ENCODE measurements at regions not wholly inside any gene's neighbourhood (a gene's known extent, or its start where the extent isn't known, plus 50 kb on each side); places are given as distances from the start of the nearest gene placed in this dataset.

DNA sequence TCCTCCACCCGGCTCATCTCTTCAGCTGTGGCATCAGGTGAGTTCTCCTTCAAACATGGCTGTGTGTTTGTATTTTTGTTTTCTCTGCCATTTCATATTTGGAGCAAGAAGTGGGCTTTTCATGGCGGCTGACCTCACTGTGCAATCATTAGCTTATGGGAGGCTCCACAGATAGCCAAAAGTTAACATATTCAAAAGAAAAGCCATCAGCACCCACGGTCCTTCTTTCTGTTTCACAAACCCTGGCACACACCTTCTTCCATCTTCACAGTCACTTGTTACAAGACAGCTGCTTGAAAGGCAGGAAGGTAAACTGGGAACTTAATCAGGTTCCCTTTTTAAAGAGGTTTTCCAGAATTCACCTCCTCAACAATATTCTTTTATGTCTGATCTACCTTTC, 69.3 kb upstream of the ATP12A start:
- no peaks in the 10 kb centered on the region for H3K27me3 Mint-ChIP-seq (ENCODE audit: low read depth)
- H3K4me1 Mint-ChIP-seq (ENCODE audit: low read depth) = peaks cover 15% of the 10 kb centered on the region
- DNase-seq (ENCODE audit: low spot score) = no peak
- no peak overlapping the region for H3K4me3 Mint-ChIP-seq (ENCODE audit: low read depth)
- no peaks in the 10 kb centered on the region for H3K9me3 Mint-ChIP-seq
- H3K36me3 Mint-ChIP-seq (ENCODE audit: low read depth) = no peaks in the 10 kb centered on the region
- no peak overlapping the region for H3K27ac Mint-ChIP-seq
- intact Hi-C loops (cut with micrococcal nuclease) = no loop called here

DNA sequence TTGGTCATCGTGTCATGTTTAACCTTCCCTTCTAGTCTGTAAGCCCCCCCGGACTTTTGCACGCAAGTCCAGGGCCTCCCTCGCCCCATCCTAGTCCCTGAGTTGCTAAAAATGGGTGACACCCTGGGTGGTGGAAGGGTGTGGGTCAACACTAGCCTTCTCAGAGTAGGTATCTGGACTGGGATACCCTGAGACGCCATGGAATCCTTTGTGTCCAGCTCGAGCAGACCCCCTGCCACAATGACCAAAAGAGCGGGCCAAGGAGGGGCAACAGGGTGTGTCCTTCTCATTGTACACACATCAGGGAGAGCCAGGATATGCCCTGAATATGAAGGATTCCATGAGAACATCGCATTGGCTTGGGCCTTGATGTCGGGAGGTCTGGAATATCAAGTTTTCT, 67.5 kb upstream of the ATP12A start:
- intact Hi-C loops (cut with micrococcal nuclease) = no loop called here
- Mint-ChIP-seq H3K4me3 (ENCODE audit: low read depth) (no peak overlapping the region), H3K36me3 (ENCODE audit: low read depth) (no peaks in the 10 kb centered on the region), H3K27me3 (ENCODE audit: low read depth) (no peaks in the 10 kb centered on the region), H3K27ac (no peak overlapping the region), H3K9me3 (no peaks in the 10 kb centered on the region), H3K4me1 (ENCODE audit: low read depth) (peaks cover 17% of the 10 kb centered on the region)
- no peak for DNase-seq (ENCODE audit: low spot score)

DNA sequence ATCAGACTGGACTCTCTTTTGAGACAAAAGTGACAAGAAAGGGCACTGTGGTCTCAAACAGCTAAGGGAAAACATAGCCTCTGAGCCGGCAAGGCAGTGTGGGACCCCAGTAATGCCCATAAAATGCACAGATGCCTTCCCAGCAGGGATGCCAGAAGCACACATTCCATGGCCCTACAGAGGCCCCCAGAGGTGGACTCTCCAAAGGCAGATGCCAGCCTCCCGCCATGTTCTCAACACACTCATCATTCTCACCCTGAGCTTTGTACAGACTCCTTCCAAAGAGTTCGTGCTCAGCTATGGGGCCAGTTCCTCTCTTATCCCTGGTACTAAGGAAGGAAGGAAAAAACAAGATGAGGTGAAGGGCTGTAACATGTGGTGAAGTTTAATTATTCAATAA, 67.1 kb upstream of the ATP12A start:
- DNase-seq (ENCODE audit: low spot score) = no peak
- Mint-ChIP-seq H3K27me3 (ENCODE audit: low read depth) (no peaks in the 10 kb centered on the region), H3K4me3 (ENCODE audit: low read depth) (no peak overlapping the region), H3K27ac (no peak overlapping the region), H3K36me3 (ENCODE audit: low read depth) (no peaks in the 10 kb centered on the region), H3K4me1 (ENCODE audit: low read depth) (peaks cover 21% of the 10 kb centered on the region), H3K9me3 (no peaks in the 10 kb centered on the region)
- intact Hi-C loops (cut with micrococcal nuclease) = no loop called here

DNA sequence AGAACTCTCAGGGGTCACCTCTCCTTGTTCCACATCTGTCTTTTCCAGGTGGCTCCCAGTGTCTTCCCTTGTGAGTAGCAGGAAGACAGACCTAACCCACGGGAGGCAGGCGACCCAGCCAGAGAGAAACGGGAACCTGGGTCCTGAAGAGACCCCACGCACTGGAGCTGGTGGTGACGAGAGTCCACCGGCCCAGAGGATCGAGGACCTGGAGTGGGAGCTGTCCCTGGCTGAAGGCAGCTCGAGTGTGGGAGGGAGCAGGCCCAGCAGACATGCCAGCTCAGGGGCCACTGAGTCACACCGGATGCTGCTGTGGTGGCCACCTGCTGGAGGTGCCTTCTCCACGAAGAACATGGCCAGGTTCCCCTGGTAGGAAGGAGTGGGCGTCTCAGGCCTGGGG, 66.5 kb upstream of the ATP12A start:
- Mint-ChIP-seq H3K4me1 (ENCODE audit: low read depth) (peaks cover 27% of the 10 kb centered on the region), H3K27ac (no peak overlapping the region), H3K27me3 (ENCODE audit: low read depth) (no peaks in the 10 kb centered on the region), H3K9me3 (no peaks in the 10 kb centered on the region), H3K4me3 (ENCODE audit: low read depth) (no peak overlapping the region), H3K36me3 (ENCODE audit: low read depth) (no peaks in the 10 kb centered on the region)
- no peak for DNase-seq (ENCODE audit: low spot score)
- intact Hi-C loops (cut with micrococcal nuclease) = no loop called here

DNA sequence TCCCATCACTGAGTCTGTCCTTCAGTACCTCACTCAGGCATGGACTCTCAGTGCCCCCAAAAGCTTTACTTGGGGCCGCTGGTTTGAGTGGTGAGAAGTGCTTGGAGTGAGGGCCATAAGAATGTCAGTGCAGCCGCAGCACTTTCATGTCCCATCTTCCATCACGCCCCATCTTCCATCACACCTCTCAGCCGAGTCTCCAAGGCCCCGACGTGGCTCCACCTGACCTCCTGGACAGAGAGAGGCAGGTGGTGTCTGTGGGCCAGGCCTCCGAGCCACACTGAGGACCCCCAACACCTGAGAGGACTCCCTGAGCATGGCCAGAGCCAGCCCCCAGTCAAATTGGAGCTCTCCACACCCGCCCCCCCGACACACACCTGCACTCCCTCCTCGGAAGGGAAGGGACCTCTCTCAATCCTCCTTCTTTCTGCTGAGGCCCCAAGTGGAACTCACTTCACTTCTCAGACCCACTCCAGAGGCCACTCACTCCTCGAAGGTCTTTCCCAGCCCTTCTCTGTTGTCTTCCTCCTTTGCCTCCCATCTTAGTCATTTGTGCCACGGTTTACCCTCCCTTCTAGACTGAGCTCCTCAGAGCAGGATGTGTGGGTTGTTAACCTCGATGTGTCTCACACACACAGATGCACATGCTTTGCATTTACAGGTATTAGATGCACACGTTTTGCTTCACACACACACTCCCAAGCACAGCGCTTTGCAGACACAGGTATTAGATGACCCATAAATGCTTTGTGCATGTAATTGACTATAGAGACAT, 65.7 kb upstream of the ATP12A start:
- DNase-seq (ENCODE audit: low spot score) = no peak
- intact Hi-C loops (cut with micrococcal nuclease) = loop anchor here (5.0 kb wide), 1 partner anchor 102 kb away; the partner anchor contains the start of gene PARP4

GRCh38 chr13:24615114-24615513, 65.1 kb upstream of the ATP12A start:
- H3K27me3 Mint-ChIP-seq (ENCODE audit: low read depth) = no peaks in the 10 kb centered on the region
- H3K36me3 Mint-ChIP-seq (ENCODE audit: low read depth) = no peaks in the 10 kb centered on the region
- H3K4me1 Mint-ChIP-seq (ENCODE audit: low read depth) = peaks cover 37% of the 10 kb centered on the region
- intact Hi-C loops (cut with micrococcal nuclease) = loop anchor here (5.0 kb wide), 1 partner anchor 103 kb away; the partner anchor contains the start of gene PARP4
- H3K9me3 Mint-ChIP-seq = no peaks in the 10 kb centered on the region
- H3K27ac Mint-ChIP-seq = peak overlapping the region; percentile 2
- H3K4me3 Mint-ChIP-seq (ENCODE audit: low read depth) = no peak overlapping the region
- no peak for DNase-seq (ENCODE audit: low spot score)

More for the DNA sequence above, 65.7 kb upstream of the ATP12A start:
- Mint-ChIP-seq H3K27me3 (ENCODE audit: low read depth) (no peaks in the 10 kb centered on the region), H3K9me3 (no peaks in the 10 kb centered on the region), H3K4me1 (ENCODE audit: low read depth) (peaks cover 35% of the 10 kb centered on the region), H3K36me3 (ENCODE audit: low read depth) (no peaks in the 10 kb centered on the region), H3K4me3 (ENCODE audit: low read depth) (no peak overlapping the region), H3K27ac (peak overlapping the region; percentile 2)

DNA sequence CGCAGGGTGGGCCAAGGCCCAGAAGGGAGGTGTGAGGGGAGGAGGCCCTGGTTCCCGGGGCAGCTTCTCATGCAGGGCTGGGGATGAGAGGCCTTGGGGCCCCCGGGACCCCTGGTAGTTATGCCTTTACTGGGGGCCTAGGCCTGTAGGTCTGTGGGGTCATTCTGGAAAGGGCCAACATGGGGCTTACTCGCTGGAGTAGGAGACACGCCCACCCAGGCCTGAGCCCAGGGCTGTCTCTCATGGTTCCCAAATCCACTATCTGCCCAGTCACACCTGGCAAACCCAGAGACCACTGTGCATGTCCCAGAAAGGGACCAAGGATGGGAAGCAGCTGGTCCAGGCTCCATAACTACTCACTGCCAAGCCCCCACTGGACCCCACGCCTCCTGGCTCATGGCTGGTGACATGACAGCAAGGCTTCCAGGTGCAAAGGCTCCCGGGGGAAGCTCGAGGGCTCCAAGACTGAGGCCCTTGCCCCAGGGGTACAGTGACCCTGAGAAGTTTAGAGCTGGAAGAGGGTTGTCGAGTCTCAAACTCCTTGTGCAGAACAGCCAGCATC, 64.2 kb upstream of the ATP12A start:
- peaks cover 3% of the 10 kb centered on the region for H3K36me3 Mint-ChIP-seq (ENCODE audit: low read depth)
- no peak overlapping the region for H3K4me3 Mint-ChIP-seq (ENCODE audit: low read depth)
- DNase-seq (ENCODE audit: low spot score) = no peak
- peaks cover 34% of the 10 kb centered on the region for H3K4me1 Mint-ChIP-seq (ENCODE audit: low read depth)
- H3K27me3 Mint-ChIP-seq (ENCODE audit: low read depth) = no peaks in the 10 kb centered on the region
- intact Hi-C loops (cut with micrococcal nuclease) = loop anchor here (5.0 kb wide), 1 partner anchor 104 kb away; the partner anchor contains the start of gene PARP4
- no peaks in the 10 kb centered on the region for H3K9me3 Mint-ChIP-seq
- no peak overlapping the region for H3K27ac Mint-ChIP-seq

- Mint-ChIP-seq H3K27ac (no peak overlapping the region), H3K9me3 (no peaks in the 10 kb centered on the region), H3K4me1 (ENCODE audit: low read depth) (peaks cover 32% of the 10 kb centered on the region), H3K27me3 (ENCODE audit: low read depth) (no peaks in the 10 kb centered on the region), H3K4me3 (ENCODE audit: low read depth) (no peak overlapping the region), H3K36me3 (ENCODE audit: low read depth) (peaks cover 3% of the 10 kb centered on the region)
- intact Hi-C loops (cut with micrococcal nuclease) = loop anchor here (5.0 kb wide), 1 partner anchor 104 kb away; the partner anchor contains the start of gene PARP4
- no peak for DNase-seq (ENCODE audit: low spot score)
Measured at GRCh38 chr13:24616514-24616913, 63.7 kb upstream of the ATP12A start.

- H3K27me3 Mint-ChIP-seq (ENCODE audit: low read depth) = no peaks in the 10 kb centered on the region
- no peaks in the 10 kb centered on the region for H3K9me3 Mint-ChIP-seq
- peaks cover 32% of the 10 kb centered on the region for H3K4me1 Mint-ChIP-seq (ENCODE audit: low read depth)
- no peak overlapping the region for H3K4me3 Mint-ChIP-seq (ENCODE audit: low read depth)
- peak overlapping the region; percentile 73 for H3K27ac Mint-ChIP-seq
- peaks cover 3% of the 10 kb centered on the region for H3K36me3 Mint-ChIP-seq (ENCODE audit: low read depth)
- intact Hi-C loops (cut with micrococcal nuclease) = loop anchor here (2.0 to 5.0 kb wide), 2 partner anchors 13 to 105 kb away; partner anchors contain the start of gene PARP4
- no peak for DNase-seq (ENCODE audit: low spot score)
Measured at GRCh38 chr13:24617256-24618010, 62.8 kb upstream of the ATP12A start.

- H3K9me3 Mint-ChIP-seq = peaks cover 4% of the 10 kb centered on the region
- H3K4me3 Mint-ChIP-seq (ENCODE audit: low read depth) = no peak overlapping the region
- peaks cover 32% of the 10 kb centered on the region for H3K4me1 Mint-ChIP-seq (ENCODE audit: low read depth)
- intact Hi-C loops (cut with micrococcal nuclease) = loop anchor here (2.0 to 5.0 kb wide), 2 partner anchors 13 to 106 kb away; partner anchors contain the start of gene PARP4
- peaks cover 3% of the 10 kb centered on the region for H3K36me3 Mint-ChIP-seq (ENCODE audit: low read depth)
- peak overlapping the region; percentile 73 for H3K27ac Mint-ChIP-seq
- no peaks in the 10 kb centered on the region for H3K27me3 Mint-ChIP-seq (ENCODE audit: low read depth)
- peak; percentile 49 for DNase-seq (ENCODE audit: low spot score)
Measured at GRCh38 chr13:24618011-24618955, 61.9 kb upstream of the ATP12A start.

GRCh38 chr13:24619282-24619681, 60.9 kb upstream of the ATP12A start:
- DNase-seq (ENCODE audit: low spot score) = no peak
- intact Hi-C loops (cut with micrococcal nuclease) = loop anchor here (2.0 to 5.0 kb wide), 2 partner anchors 14 to 107 kb away; partner anchors contain the start of gene PARP4
- Mint-ChIP-seq H3K27me3 (ENCODE audit: low read depth) (no peaks in the 10 kb centered on the region), H3K4me3 (ENCODE audit: low read depth) (no peak overlapping the region), H3K9me3 (peaks cover 4% of the 10 kb centered on the region), H3K27ac (peak overlapping the region; percentile 57), H3K4me1 (ENCODE audit: low read depth) (peaks cover 35% of the 10 kb centered on the region), H3K36me3 (ENCODE audit: low read depth) (peaks cover 3% of the 10 kb centered on the region)
